ENCODE measurements at regions not wholly inside any gene's neighbourhood (a gene's known extent, or its start where the extent isn't known, plus 50 kb on each side); places are given as distances from the start of the nearest gene placed in this dataset.

- TF ChIP-seq CTCF (IDR thresholded peaks at IDR 0.05) (no peak), ELF4 (CRISPR knock-in tag; IDR thresholded peaks at IDR 0.05; ENCODE audit: low read depth) (no peak), IRF1 (CRISPR knock-in tag; IDR thresholded peaks at IDR 0.05) (no peak), GRHL2 (CRISPR knock-in tag; IDR thresholded peaks at IDR 0.05; ENCODE audit: insufficient replicate concordance, severe bottlenecking) (no peak), ZMAT4 (CRISPR knock-in tag; IDR thresholded peaks at IDR 0.05) (no peak), USF1 (CRISPR knock-in tag; IDR thresholded peaks at IDR 0.05) (no peak), PREB (CRISPR knock-in tag; IDR thresholded peaks at IDR 0.05; ENCODE audit: borderline replicate concordance) (no peak), HMGXB4 (CRISPR knock-in tag; IDR thresholded peaks at IDR 0.05) (no peak), RELA (CRISPR knock-in tag; IDR thresholded peaks at IDR 0.05; ENCODE audit: borderline replicate concordance) (no peak), MAX (CRISPR knock-in tag; IDR thresholded peaks at IDR 0.05) (no peak), NFYB (CRISPR knock-in tag; conservative IDR thresholded peaks at IDR 0.05; ENCODE audit: low read depth) (no peak), RORB (CRISPR knock-in tag; IDR thresholded peaks at IDR 0.05) (no peak), ATF2 (CRISPR knock-in tag; IDR thresholded peaks at IDR 0.05; ENCODE audit: borderline replicate concordance, low read depth) (no peak), ETV6 (CRISPR knock-in tag; IDR thresholded peaks at IDR 0.05) (no peak)
Observed at GRCh38 chr6:145261758-145262157, 473.6 kb downstream of the EPM2A start.

Measured in WTC11 (cell line).